IMR-90 (cell line): ENCODE measurements at regions not wholly inside any gene's neighbourhood (a gene's known extent, or its start where the extent isn't known, plus 50 kb on each side); places are given as distances from the start of the nearest gene placed in this dataset.

ENCODE experiments used
- ATAC-seq: fragments of 200-7000 bp; cut with Tn5 transposase; 2 replicates; pipeline ENCODE4 v1.9.1; 2020; ENCODE audit warnings: low read depth, mild to moderate bottlenecking, moderate library complexity
- BruUV-seq: library from RNA; stranded (reverse); fragments of 400-500 nt; replicated peaks from 2 replicates; lab custom pipeline; 2021; lab: Mats Ljungman, UMichigan
- CTCF ChIA-PET: fragments of 300-600 bp; formaldehyde crosslinking; extraction: SDS; loops from one replicate; lab custom pipeline; 2021; ENCODE audit warnings: antibody characterized with exemption; lab: Yijun Ruan, JAX
- POLR2A ChIA-PET: fragments of 300-600 bp; sonication (Branson Sonifier 250); formaldehyde crosslinking; loops from one replicate; lab custom pipeline; 2022; ENCODE audit warnings: antibody characterized with exemption; ENCODE audit not compliant: unreplicated experiment; lab: Charles Lee
- DNase-seq: peaks from one replicate; pipeline ENCODE4 v3.0.0; 2013
- H2AFZ ChIP-seq: replicated peaks from 2 replicates; pipeline ENCODE3; 2013; ENCODE audit warnings: low read length, mild to moderate bottlenecking; ENCODE audit not compliant: poor library complexity
- H2AK5ac ChIP-seq: 2 replicates; pipeline ENCODE4 v1.6.1; 2013; ENCODE audit warnings: low read depth, low read length, inconsistent platforms
- H2AK9ac ChIP-seq: replicated peaks from 2 replicates; pipeline ENCODE3; 2013; ENCODE audit warnings: mild to moderate bottlenecking, low read depth, low read length, moderate library complexity; ENCODE audit not compliant: poor library complexity
- H2BK120ac ChIP-seq: 2 replicates; pipeline ENCODE4 v1.6.1; 2013; ENCODE audit warnings: low read depth, low read length, inconsistent platforms
- H2BK15ac ChIP-seq: 3 replicates; pipeline ENCODE4 v1.6.1; 2013; ENCODE audit warnings: low read depth, low read length, inconsistent platforms
- H2BK20ac ChIP-seq: 2 replicates; pipeline ENCODE4 v1.6.1; 2013; ENCODE audit warnings: low read depth, mild to moderate bottlenecking, inconsistent platforms, low read length, moderate library complexity
- H2BK5ac ChIP-seq: 2 replicates; pipeline ENCODE4 v1.6.1; 2013; ENCODE audit warnings: mild to moderate bottlenecking, low read depth, low read length, inconsistent platforms; ENCODE audit not compliant: poor library complexity, severe bottlenecking
- H3K14ac ChIP-seq: replicated peaks from 2 replicates; pipeline ENCODE4 v1.6.1; 2013; ENCODE audit warnings: low read depth, low read length, inconsistent platforms
- H3K18ac ChIP-seq: 2 replicates; pipeline ENCODE4 v1.6.1; 2013; ENCODE audit warnings: low read depth, low read length, control low read depth
- H3K23ac ChIP-seq: 2 replicates; pipeline ENCODE4 v1.6.1; 2013; ENCODE audit warnings: low read depth, low read length, inconsistent platforms
- H3K27ac ChIP-seq: 2 replicates; pipeline ENCODE4 v1.5.1; 2013; ENCODE audit warnings: mild to moderate bottlenecking, control low read depth, low read length; ENCODE audit not compliant: insufficient read depth
- H3K27me3 ChIP-seq: 2 replicates; pipeline ENCODE4 v1.6.1; 2013; ENCODE audit warnings: low read length; ENCODE audit not compliant: control insufficient read depth, insufficient read depth
- H3K36me3 ChIP-seq: 2 replicates; pipeline ENCODE4 v1.6.1; 2013; ENCODE audit warnings: low read length, mixed read lengths; ENCODE audit not compliant: control insufficient read depth, insufficient read depth
- H3K4ac ChIP-seq: 2 replicates; pipeline ENCODE4 v1.6.1; 2013; ENCODE audit warnings: low read depth, low read length, inconsistent platforms
- H3K4me1 ChIP-seq: 2 replicates; pipeline ENCODE4 v1.6.1; 2013; ENCODE audit warnings: low read length, mixed read lengths; ENCODE audit not compliant: control insufficient read depth, insufficient read depth
- H3K4me2 ChIP-seq: 2 replicates; pipeline ENCODE4 v1.6.1; 2013; ENCODE audit warnings: low read depth, mild to moderate bottlenecking, control low read depth, low read length, moderate library complexity
- H3K4me3 ChIP-seq: 2 replicates; pipeline ENCODE4 v1.5.1; 2013; ENCODE audit warnings: low read depth, mild to moderate bottlenecking, control low read depth, low read length, moderate library complexity; ENCODE audit not compliant: insufficient read depth
- H3K56ac ChIP-seq: 2 replicates; pipeline ENCODE4 v1.6.1; 2013; ENCODE audit warnings: low read length, inconsistent platforms; ENCODE audit not compliant: insufficient read depth; ENCODE audit errors: extremely low read depth
- H3K79me1 ChIP-seq, 2 experiments: 2 replicates each; pipeline ENCODE4 v1.6.1; 2013; ENCODE audit warnings: low read length in 2 of 2, inconsistent platforms in 1 of 2, low read depth in 1 of 2
- H3K9ac ChIP-seq: 2 replicates; pipeline ENCODE4 v1.6.1; 2013; ENCODE audit warnings: low read depth, low read length, control low read depth
- H3K9me1 ChIP-seq: 2 replicates; pipeline ENCODE4 v1.6.1; 2013; ENCODE audit warnings: low read length, inconsistent platforms; ENCODE audit not compliant: insufficient read depth
- H3K9me3 ChIP-seq: 2 replicates; pipeline ENCODE4 v1.6.1; 2013; ENCODE audit warnings: low read length; ENCODE audit not compliant: control insufficient read depth, insufficient read depth
- H4K20me1 ChIP-seq: 2 replicates; pipeline ENCODE4 v1.6.1; 2013; ENCODE audit warnings: low read length, inconsistent platforms; ENCODE audit not compliant: insufficient read depth
- H4K5ac ChIP-seq: 2 replicates; pipeline ENCODE4 v1.6.1; 2013; ENCODE audit warnings: mild to moderate bottlenecking, low read depth, low read length, control low read depth
- H4K8ac ChIP-seq, 2 experiments: 2 replicates each; pipeline ENCODE4 v1.6.1; 2013; ENCODE audit warnings: low read depth in 2 of 2, low read length in 2 of 2, control low read depth in 1 of 2, inconsistent platforms in 1 of 2
- H4K91ac ChIP-seq: 2 replicates; pipeline ENCODE4 v1.6.1; 2013; ENCODE audit warnings: low read depth, low read length, inconsistent platforms; ENCODE audit not compliant: insufficient read depth
- BHLHE40 ChIP-seq: fragments of 150-350 bp; IDR thresholded peaks from 2 replicates; pipeline ENCODE4 v1.6.1; 2016; ENCODE audit warnings: mild to moderate bottlenecking, low read depth, low read length
- CEBPB ChIP-seq: IDR thresholded peaks from 2 replicates; pipeline ENCODE4 v1.6.1; 2012; ENCODE audit warnings: low read depth, low read length, improper control_type of control experiment
- CHD1 ChIP-seq: IDR thresholded peaks from 2 replicates; pipeline ENCODE4 v1.6.1; 2012; ENCODE audit warnings: low read depth, low read length, improper control_type of control experiment
- MAZ ChIP-seq: IDR thresholded peaks from 2 replicates; pipeline ENCODE4 v1.6.1; 2012; ENCODE audit warnings: low read depth, mild to moderate bottlenecking, low read length, improper control_type of control experiment, moderate library complexity, borderline replicate concordance
- NFE2L2 ChIP-seq: fragments of 150-350 bp; IDR thresholded peaks from 2 replicates; pipeline ENCODE4 v1.6.1; 2016; ENCODE audit warnings: low read depth, mild to moderate bottlenecking, low read length
- POLR2A ChIP-seq: IDR thresholded peaks from 2 replicates; pipeline ENCODE4 v1.6.1; 2012; ENCODE audit warnings: mild to moderate bottlenecking, low read depth, low read length
- RCOR1 ChIP-seq: IDR thresholded peaks from 2 replicates; pipeline ENCODE4 v1.6.1; 2012; ENCODE audit warnings: mild to moderate bottlenecking, low read length, improper control_type of control experiment; ENCODE audit not compliant: insufficient replicate concordance
- RFX5 ChIP-seq: IDR thresholded peaks from 2 replicates; pipeline ENCODE4 v1.8.0; 2012; ENCODE audit warnings: low read depth, mild to moderate bottlenecking, low read length, moderate library complexity
- USF2 ChIP-seq: fragments of 150-350 bp; IDR thresholded peaks from 2 replicates; pipeline ENCODE4 v1.6.1; 2017; ENCODE audit warnings: mild to moderate bottlenecking, antibody characterized with exemption, low read length, low read depth
- WGBS, 2 experiments: methylation state at CpG; one replicate each; pipeline versions ENCODE4 v1.1.5 to v1.1.7; 2013; ENCODE audit warnings: missing lambda C conversion rate in 2 of 2; ENCODE audit not compliant: insufficient read length in 1 of 2; ENCODE audit errors: extremely low coverage in 2 of 2; 5-methylcytosine and 5-hydroxymethylcytosine counted together
- dilution Hi-C: fragments of 300-500 bp; cut with HindIII; formaldehyde crosslinking; loops from one replicate; pipeline ENCODE4 v1.14.3; 2018; ENCODE audit warnings: low sequenced_read_pairs; ENCODE audit not compliant: unreplicated experiment
- in situ Hi-C: fragments of 300-500 bp; cut with MboI; formaldehyde crosslinking; loops from 3 replicates; pipeline ENCODE4 v1.14.3; 2019; ENCODE audit warnings: low sequenced_read_pairs, inconsistent platforms, mixed read lengths
- intact Hi-C: fragments of 100-400 bp; cut with micrococcal nuclease; formaldehyde crosslinking; loops from 2 replicates; pipeline ENCODE4 v1.10.0; 2022

- Histone ChIP-seq H3K14ac (no peak overlapping the region), H3K27me3 (no peaks in the 10 kb centered on the region; the same call in 1 of the 2 replicates), H2AK5ac (no peak overlapping the region), H2BK120ac (no peak overlapping the region), H4K5ac (no peak overlapping the region), H3K9me1 (no peaks in the 10 kb centered on the region), H2BK5ac (no peak overlapping the region), H3K27ac (no peak overlapping the region), H3K4ac (no peak overlapping the region), H3K23ac (no peak overlapping the region), H3K4me1 (no peaks in the 10 kb centered on the region), H2AFZ (no peak overlapping the region), H2BK15ac (no peak overlapping the region), H3K18ac (no peak overlapping the region), H4K20me1 (no peaks in the 10 kb centered on the region), H3K4me2 (no peak overlapping the region), H3K9ac (no peak overlapping the region), H4K8ac (no peak overlapping the region), H3K79me1 (no peaks in the 10 kb centered on the region), H3K9me3 (no peaks in the 10 kb centered on the region), H3K4me3 (no peak overlapping the region), H4K91ac (no peak overlapping the region), H2BK20ac (no peak overlapping the region), H3K56ac (no peak overlapping the region), H2AK9ac (no peak overlapping the region), H3K36me3 (no peaks in the 10 kb centered on the region)
- ATAC-seq (no peak), DNase-seq (no peak)
- WGBS, 2 experiments, result 20 to 100% methylated on average over 1 to 2 of the region's 3 CpGs
- ChIA-PET CTCF (no interaction called here), POLR2A (no interaction called here)
- intact Hi-C loops, result no loop called here
- BruUV-seq, result no TSS peak
- TF ChIP-seq BHLHE40 (no peak), RCOR1 (no peak), NFE2L2 (no peak), USF2 (no peak), CEBPB (no peak), RFX5 (no peak), POLR2A (no peak), CHD1 (no peak), MAZ (no peak)
- dilution Hi-C loops, result no loop called here
- in situ Hi-C loops, result no loop called here
These were observed 250.9 kb downstream of the TPBG start for GRCh38 chr6:82614518-82614917.
